ENCODE measurements at regions not wholly inside any gene's neighbourhood (a gene's known extent, or its start where the extent isn't known, plus 50 kb on each side); places are given as distances from the start of the nearest gene placed in this dataset.
"Not testable (repeated sequence)": the region's sequence is repeated elsewhere in the genome, so short reads cannot be mapped to it uniquely, and the experiment has no call there.

DNA sequence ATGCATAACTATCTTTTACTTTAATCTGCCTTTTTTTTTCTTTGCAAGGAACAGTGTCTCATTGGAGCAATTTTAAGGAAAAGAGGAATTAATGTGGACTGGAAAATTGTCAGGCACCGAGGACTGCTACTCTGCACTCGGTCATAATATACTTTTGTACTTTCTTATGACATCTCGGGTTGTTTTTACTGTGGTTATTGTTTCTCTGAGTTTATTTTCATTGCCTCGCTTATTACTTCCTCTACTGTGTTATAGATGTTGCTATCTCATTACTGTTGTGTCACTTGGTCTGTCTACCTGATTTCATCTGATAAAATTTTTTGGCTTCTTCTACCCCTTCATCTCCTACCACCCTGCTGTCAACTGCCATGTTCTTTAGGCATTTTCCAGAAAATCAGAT is 213.5 kb upstream of the POU1F1 start:
- no peak for DNase-seq (ENCODE audit: low read depth in 2 of 2)

DNA sequence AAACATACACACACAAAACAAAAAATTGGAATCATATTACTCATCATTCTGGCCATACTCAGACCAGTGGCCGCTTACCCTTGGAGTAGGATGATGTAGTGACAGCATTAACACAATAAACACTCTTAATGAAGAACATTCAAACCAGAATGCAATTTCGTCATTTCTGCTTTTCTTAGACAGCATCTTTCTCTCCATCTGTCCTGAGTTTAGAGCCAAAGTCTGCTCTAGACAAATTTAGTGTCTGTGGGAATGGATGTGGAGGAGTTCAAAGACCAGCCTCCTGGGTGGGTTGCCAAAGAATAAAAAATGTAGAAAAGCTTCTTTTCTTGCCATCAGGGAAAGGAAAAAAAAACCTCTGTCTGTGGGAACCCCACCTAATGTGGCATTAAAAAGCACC is 212.4 kb upstream of the POU1F1 start:
- DNase-seq (ENCODE audit: low read depth in 2 of 2) = peak; percentile 10 to 12

DNA sequence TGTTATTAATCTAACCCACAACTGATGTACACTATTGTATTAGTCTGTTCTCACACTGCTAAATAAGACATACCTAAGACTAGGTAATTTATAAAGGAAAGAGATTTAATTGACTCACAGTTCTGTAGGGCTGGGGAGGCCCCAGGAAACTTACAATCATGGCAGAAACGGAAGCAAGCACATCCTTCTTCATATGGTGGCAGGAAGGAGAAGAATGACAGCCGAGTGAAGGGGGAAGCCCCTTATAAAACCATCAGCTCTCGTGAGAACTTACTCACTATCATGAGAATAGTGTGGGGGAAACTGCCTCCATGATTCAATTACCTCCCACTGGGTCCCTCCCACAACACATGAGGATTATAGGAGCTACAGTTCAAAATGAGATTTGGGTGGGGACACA is 210.3 kb upstream of the POU1F1 start:
- DNase-seq (ENCODE audit: low read depth in 2 of 2) = not testable (repeated sequence)

DNA sequence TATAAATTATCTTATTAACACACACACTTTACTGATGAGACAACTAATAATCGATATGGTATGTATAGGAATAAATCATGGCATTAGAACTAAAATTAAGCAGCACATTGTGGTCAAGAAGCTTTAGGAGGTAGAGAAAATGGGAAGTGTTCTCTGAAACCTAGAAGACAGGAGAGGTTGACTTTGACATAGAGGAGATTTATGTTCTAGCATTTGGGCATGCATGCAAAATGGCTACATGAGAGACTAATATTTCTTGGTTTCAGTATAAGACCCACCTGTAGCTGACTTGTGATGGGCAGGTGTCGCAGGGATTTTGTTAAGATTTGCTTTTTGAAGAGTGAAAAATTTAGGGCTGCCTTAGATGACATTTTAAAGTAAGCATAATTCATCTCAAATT is 209.7 kb upstream of the POU1F1 start:
- DNase-seq (ENCODE audit: low read depth in 2 of 2) = no peak

DNA sequence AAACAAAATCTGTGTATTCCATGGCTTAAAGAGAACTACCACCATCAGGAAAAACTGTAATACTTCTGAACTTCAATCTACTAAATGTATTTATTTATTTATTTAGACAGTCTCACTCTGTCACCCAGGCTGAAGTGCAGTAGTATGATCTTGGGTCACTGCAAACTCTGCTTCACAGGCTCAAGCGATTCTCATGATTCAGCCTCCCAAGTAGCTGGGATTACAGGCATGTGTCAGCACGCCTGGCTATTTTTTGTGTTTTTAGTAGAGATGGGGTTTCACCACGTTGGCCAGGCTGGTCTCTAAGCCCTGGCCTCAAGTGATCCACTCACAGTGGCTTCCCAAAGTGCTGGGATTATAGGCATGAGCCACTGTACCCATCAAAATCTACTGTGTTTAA is 202.3 kb upstream of the POU1F1 start:
- DNase-seq (ENCODE audit: low read depth in 2 of 2) = no peak

DNA sequence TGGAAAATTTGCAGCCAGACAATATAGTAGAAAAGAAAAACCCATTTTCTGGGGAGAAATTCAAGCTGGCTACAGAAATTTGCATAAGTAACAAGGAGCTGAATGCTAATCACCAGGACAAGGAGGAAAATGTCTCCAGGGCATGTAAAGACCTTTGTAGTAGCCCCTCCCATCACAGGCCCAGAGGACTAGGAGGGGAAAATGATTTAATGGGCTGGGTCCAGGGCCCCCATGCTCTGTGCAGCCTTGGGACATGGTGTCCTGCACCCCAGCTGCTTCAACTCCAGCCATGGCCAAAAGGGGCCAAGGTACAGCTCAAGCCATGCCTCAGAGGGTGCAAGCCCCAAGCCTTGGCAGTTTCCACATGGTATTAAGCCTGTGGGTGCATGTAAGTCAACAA is 197.6 kb upstream of the POU1F1 start:
- DNase-seq (ENCODE audit: low read depth in 2 of 2) = no peak

DNA sequence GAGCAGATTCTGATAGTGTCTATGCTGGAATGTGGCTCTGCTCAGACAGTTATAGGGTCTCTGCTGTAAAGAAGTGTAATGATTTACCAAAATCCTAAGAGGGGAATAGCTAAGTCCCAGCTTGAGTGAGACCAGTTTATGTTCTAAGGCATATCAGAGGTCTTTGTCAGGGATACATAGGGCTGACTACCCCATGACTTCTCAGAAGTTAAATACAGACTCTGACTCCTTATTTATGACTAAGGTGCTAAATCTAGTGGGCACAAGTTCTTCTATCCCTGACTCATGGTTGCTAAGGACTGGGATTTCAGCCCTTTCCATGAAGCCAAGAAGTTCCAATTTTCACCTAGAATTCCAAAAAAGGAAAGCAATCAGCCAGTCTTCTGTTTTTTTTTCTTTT is 192.6 kb upstream of the POU1F1 start:
- DNase-seq (ENCODE audit: low read depth in 2 of 2) = no peak

DNA sequence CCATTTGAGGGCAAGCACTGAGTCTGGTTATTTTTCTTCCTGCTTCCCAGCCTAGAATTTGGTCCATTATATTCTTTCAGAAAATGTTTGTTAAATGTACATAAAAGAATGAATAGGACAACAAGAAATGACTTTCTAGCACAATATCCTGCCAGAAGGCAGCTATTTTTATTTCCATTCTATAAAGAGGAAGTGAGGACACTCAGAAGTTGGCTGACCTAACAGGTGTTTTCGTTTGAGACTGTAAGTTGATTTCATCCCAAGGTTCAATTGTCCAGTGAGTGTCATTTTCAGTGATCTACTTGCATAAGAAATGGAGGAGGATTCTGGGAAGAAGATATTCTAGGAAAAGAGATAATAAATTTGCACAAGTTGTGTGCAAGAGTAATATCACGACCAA is 191.9 kb upstream of the POU1F1 start:
- no peak for DNase-seq (ENCODE audit: low read depth in 2 of 2)

DNA sequence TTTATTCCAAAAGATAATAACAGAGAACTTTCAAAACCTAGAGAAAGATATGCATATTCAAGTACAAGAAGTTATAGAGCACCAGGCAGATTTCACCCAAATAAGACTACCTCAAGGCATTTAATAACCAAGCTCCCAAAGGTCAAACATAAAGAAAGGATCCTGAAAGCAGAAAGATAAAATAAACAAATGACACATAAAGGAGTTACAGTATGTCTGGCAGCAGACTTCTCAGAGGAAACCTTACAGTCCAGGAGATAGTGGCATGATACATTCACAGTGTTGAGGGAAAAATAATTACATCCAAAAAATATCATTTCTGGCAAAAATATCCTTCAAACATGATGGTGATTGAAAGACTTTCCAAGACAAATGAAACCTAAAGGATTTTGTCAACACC is 185.8 kb upstream of the POU1F1 start:
- DNase-seq (ENCODE audit: low read depth in 2 of 2) = no peak

DNA sequence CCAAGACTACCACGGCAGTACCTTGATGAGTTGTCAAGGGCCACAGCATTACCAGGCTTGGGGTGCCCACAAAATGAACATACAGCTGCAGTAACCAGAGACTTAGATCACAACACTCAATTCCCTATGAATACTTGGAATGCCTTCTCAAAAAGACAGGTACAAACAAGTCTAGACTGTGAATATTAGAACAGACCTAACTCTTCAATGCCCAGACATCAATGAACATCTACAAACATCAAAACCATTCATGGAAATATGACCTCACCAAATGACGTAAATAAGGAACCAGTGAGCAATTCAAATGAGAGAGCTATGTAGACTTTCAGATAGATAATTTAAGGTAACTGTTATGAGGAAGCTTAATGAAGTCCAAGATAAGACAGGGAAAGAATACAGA is 185.1 kb upstream of the POU1F1 start:
- no peak for DNase-seq (ENCODE audit: low read depth in 2 of 2)

DNA sequence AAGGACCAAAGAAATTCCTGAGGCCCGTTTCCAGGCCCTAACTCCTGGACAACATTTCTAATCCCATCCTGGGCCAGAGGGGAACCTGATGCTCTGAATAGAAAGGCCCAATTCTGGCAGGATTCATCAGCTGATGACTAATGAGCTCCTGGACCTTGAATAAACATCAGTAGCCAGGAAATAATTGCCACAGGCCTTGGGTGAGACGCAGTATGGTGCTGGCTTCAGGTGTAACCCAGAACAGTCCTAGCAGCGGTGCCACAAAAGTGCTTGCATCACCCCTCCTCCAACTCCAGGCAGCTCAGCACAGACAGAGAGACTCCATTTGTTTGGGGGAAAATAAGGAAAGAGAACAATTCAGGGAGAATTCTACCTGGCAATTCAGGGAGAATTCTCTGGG is 184.7 kb upstream of the POU1F1 start:
- no peak for DNase-seq (ENCODE audit: low read depth in 2 of 2)

DNA sequence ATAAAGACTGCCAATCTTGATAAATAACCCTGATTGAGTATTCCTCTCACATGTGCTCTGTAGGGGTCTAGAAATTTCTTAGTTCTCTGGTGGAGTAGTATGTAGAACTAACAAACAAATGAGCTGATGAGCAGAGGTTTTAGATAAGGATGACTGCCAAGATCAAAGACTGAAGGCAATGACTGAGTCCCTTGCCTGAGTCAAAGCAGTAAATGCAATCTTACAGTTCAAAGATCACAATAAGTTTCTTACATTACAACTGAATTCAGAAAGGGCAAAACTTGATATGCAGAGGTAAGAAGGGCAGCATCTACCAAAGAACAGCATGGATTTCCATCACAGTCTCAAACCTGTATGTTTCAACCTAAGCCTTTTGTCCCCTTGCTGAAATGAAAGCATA is 172.2 kb upstream of the POU1F1 start:
- no peak for DNase-seq (ENCODE audit: low read depth in 2 of 2)

DNA sequence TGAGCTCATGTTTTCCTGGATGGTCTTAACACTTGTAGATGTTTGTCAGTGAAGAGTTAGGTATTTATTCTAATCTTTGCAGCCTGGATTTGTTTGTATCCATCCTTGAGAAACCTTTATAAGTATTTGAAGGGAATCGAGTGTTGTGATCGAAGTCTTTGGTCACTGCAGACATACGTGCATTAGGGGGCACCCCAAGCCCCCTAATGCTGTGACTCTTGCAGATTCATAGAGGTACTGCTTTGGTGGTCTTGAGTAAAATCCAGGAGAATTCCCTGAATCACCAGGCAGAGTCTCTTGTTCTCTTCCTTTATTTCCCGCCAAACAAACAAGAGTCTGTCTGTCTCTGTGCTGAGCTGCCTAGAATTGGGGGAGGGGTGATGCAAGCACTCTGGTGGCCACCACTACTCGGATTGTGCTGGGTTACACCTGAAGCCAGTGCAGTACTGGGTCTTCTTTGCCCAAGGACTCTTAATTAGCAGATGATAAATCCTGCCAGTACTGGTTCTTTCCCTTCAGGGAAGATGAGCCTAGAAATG is 170.5 kb upstream of the POU1F1 start:
- no peak for DNase-seq (ENCODE audit: low read depth in 2 of 2)

DNA sequence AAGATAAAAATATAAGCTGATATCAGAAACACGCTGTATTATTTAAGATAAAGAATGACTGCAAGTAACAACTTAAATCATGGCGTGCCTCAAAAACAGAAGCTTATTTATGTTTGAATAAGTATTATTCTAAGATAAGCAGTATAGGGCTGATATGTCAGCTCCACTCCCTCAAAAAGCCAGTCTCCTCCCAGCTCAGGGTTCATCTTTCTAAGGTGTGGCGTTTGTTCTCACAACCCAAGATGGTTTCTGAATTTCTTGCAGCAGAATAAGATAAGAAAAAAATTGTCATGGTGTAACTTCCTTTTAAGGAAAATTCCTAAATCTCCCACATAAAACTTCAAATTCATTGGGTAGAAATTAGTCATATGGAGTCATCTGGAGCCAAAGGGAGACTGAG is 166.1 kb upstream of the POU1F1 start:
- DNase-seq (ENCODE audit: low read depth in 2 of 2) = no peak

DNA sequence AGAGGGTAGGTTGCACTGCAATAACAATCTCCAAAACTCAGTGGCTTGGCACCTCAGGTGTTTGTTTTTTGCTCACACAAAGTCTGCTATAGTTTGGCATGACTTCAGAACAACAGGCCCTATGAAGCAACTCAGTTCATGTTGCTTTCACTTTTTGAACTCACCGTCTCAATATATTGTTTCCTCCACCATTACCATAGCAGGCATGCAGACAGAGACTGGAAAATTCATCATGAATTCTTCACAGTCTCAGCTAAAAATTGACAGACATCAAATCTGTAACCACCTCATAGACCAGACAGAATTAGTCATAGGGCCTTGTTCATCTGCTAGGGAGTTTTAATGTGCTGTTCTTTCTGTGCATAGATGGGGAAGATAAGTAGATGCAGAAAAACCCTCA is 161.4 kb upstream of the POU1F1 start:
- DNase-seq (ENCODE audit: low read depth in 2 of 2) = no peak

DNA sequence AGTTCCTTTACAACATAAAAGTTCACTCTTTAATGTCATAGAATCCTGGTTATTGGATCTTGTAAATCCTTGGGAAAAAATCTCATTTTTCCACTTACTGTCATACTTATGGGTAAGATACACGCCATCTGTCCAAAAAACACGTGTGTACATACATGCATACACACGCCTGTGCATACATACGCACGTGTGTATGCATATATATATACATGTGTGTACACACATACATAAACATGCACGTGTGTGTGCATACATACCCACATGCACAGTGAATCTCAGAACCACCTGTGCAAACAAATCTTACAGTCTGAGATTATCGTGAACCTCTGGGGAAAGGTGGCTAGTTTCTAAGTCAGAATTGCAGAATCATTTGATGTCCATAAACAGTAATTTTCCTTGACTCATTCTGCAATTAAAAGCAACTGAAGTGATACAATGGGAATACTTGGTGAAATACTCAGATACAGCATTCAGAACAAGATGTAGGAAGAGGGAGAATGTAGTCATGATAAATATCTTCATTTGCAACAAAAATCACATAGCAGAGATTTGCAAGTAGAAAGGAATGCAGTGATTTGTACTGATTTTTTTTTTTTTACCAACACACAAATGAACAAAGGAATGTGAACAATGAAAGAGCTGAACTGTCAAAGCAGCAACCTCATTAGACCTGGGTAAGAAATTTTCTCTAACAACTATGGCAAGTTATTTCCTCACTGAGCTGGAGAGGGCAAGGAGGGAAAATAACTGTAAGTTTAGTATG is 160.6 kb upstream of the POU1F1 start:
- DNase-seq (ENCODE audit: low read depth in 2 of 2) = peak; percentile 55 to 59

DNA sequence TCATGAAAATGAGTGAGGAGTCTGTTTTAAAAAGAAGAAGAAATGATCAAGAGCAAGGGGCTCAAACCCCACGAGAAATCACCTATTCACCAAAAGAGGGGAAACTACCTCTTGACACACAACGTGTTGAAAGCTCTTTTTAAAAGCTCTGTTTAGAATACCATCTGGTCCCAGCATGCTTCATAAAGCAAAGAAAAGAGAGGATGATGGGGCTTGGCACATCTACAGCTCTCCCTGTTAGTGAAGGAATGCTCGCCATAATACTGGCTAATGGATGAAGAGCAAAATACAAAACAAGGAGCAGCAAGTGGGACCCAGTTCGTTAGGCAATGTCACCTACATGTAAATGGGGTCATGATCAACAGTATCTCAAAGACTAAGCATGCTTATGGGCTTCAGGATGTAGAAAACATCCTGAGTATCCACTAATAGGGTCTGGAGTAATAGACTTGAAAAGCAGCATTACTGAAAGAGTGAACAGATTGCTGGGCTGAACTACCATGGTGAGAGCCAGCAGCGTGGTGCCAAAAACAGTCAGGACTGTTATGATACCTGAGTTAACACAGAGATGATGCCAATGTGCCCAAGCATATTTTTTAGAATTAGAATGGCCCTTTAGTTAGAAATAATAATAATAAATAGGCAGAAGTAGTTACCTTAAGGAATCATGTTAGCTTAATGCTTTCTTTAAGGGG is 159.7 kb upstream of the POU1F1 start:
- DNase-seq (ENCODE audit: low read depth in 2 of 2) = no peak

DNA sequence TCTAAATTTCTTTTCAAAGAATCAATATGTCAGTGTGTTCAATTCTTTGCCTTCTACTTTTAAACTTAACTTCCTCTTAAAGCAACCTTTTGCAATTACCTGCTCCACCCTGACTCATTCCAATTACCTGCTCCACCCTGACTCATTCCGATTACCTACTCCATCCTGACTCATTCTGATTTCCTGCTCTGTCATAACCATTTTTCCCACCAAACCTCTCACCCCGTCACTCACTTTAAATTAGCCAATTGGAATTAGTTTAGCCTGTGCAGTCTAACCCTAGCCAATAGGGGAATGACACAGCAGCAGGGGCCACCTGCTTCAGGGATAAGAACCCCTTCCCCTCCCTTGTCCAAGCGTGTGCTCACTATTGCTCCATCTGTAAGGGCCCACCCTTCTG is 157.1 kb upstream of the POU1F1 start:
- DNase-seq (ENCODE audit: low read depth in 2 of 2) = not testable (repeated sequence)

DNA sequence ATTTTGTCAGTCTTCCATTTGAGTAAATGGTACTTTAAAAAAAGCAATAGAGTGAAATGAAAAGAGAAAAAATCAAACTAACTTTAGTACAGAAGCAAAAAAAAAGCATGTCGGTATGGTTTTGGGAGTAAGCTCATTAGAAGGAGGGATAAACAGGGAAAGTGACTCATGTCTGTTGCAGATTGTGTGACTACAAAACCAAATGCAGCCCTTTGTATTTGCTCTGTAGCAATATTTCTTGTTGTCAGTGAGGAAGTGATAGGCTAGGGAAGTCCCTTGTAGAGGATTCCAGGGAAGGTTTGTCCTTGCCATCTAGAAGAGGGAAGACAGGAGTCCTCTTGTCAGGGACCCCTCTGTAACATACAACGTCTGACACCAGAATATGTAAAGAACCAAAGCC is 150.5 kb upstream of the POU1F1 start:
- DNase-seq (ENCODE audit: low read depth in 2 of 2) = no peak

DNA sequence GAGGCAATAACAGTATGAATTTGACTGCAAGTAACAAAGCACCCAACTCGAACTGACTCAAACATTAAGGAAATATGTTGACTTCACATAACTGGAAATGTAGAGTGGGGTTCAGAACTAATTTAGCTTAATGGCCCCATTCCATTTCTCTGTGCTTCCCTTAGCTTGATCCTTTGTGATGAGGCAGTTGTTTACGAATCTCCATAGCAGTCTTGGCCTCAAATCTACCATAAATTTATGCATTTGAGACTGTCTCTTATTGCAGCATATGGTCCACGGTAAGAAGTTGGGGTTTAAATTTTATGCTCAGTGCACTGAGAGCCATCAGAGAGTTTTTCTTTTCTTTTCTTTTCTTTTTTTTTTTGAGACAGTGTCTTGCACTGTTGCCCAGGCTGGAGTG is 148.7 kb upstream of the POU1F1 start:
- DNase-seq (ENCODE audit: low read depth in 2 of 2) = no peak

DNA sequence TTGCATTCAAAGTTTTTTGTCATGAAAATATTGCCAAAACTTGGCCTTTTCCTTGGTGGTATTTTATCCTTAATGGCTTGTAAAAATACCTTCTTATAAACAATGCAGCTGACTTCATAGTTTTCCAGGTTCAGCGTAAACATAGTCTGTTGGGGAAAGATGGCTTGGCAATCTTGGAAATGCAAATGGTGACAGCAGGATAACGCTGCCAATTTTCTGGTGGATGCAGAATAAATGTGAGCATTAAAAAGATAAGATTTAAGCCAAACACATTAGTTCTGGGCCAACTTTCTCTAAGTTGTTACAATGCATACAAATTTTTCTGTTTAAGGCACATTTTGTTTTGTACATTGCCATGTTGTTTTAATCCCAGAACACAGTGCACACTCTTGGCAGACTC is 147.0 kb upstream of the POU1F1 start:
- no peak for DNase-seq (ENCODE audit: low read depth in 2 of 2)

DNA sequence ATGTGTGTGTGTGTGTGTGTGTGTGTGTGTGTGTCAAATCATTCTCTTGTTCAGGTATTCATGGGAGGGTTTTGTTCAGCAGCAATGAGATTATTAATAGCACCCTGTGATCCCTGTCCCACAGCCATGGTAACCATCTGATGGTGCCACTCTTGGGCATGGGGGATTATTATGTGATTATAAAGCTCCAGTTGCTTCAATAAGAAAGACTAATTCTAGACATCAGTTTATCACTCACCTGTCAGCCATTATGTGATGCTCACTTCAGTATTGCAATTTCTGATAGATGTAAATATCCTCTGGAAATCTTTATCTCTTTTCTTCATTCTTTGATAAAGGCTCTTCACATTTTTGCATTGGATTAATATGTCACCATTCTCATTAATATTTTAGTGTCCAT is 145.9 kb upstream of the POU1F1 start:
- no peak for DNase-seq (ENCODE audit: low read depth in 2 of 2)

DNA sequence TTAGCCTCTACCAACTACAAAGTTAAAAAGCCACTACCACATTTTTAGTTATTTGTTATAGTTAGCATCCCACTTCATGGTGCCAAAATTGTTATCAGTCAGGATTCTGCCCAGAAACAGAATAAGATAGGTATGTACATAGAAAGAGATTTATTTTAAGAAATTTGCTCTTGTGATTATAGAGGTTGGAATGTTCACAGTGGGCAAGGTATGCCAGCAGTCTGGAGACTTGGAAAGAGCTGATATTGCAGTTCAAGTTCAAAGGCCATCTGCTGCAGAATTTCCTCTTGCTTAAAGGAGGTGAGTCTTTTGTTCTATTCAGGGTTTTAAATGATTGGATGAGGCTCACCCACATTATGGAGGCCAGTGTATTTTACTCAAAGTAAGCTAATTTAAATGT is 143.8 kb upstream of the POU1F1 start:
- DNase-seq (ENCODE audit: low read depth in 2 of 2) = no peak

Measured in fibroblast of skin of left quadriceps (primary cell).